GM12864 (cell line): ENCODE measurements at regions not wholly inside any gene's neighbourhood (a gene's known extent, or its start where the extent isn't known, plus 50 kb on each side); places are given as distances from the start of the nearest gene placed in this dataset.
A peak's percentile ranks its signal among the peaks of the same experiment; 100 is the strongest.

Experiments used
- DNase-seq: peaks from one replicate; pipeline ENCODE4 v3.0.0-alpha.2; 2011; ENCODE audit warnings: low read depth
- H3K4me3 ChIP-seq: 2 replicates; pipeline ENCODE4 v1.5.1; 2011; ENCODE audit warnings: mild to moderate bottlenecking, low read depth, low read length, control low read depth
- CTCF ChIP-seq: IDR thresholded peaks from 2 replicates; pipeline ENCODE4 v1.5.1; 2011; ENCODE audit warnings: low read depth, mild to moderate bottlenecking, moderate library complexity, low read length, control low read depth, inconsistent platforms; ENCODE audit errors: missing control alignments

DNA sequence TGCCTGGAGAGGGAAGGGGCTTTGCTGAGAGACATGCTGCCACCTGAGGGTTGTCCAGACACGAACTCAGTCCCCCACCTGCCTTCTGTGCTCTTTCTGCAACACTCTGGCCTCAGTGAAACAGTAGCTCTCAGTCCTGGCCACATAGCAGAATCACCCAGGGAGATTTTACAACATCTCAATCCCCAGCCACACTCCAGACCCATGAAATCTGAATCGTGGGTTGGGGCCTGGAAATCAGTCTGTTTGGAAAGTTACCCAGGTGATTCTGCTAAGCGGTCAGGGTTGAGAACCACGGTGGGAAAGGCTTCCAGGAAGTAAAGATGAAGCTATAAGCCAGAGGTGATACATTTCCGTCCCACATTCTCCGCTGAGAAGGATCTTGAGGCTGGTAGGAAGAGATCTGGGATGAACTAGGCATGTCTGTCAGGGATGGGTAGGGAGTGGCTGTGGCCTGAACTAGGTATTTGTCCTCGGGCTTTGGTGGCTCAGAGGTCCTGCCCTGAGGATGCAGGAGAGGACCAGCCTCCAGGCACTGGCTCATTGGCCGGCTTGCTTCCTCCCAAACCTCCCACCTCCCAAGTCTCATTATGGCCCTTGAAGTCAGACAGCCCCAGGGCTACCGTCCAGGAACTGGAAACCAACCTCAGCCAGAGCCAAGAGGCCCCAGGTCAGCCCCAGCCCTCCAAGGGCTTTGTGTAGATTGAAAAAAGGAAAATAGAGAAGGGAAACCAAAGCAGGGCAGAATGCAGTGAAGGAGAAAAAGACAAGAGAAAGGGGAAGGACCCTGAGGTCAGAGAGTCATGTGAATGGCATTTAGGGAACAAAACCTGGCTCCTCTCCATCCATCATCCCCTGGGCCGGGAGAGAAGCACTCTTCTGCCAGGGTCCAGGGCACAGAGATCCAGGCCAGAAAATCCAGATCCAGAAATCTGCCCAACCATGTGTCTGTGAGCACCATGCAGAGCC lies 119.6 kb downstream of the ZFP36L2 start:
- DNase-seq, result no peak
- TF ChIP-seq CTCF, result no peak
- H3K4me3 ChIP-seq, result no peak overlapping the region

DNA sequence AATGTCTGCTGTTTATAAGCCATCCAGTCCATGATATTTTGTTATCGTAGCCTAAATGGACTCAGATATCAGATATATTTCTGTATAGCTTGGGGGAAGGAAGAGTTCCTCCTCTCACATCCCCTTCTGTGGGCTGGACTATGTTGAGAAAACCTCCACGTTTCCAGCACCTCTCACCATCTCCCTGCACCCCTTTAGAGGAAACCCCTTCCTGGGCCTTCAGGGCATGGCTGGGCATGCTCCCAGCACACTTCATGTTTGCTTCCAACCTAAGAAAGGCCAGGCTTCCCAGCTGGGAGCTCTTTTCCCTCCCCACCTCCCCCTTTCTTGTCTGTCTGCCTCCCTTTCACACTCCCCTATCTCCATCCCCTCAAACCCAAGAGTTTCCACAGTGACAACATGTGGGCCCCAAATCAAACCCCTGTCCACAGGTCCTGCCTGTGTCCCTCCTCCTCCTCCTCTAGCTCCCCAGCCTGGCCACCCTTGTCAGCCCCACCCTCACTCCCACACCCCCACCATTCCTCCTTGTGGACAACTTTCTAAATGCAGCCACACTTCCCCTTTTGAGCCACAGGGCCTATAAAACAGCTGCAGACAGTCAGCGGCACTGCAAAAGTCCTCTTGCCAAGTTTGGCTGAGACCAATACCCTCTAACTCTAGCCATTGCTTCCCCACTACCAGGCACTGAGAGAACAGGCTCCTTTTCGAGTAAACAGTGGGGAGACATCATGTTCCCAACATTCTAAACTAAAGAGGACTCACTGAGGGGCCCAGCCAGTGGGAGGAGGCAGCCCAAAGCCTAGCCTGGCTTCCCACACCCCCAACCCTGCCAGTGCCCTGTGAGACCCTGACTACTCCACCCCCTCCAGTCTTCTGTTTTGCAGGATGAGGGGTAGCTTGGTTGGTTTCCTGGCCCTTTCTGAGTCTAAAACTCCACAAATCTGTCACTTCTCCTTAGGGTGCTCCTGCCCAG lies 120.5 kb downstream of the ZFP36L2 start:
- no peak overlapping the region for H3K4me3 ChIP-seq
- TF ChIP-seq CTCF, result peak; percentile 36
- peak; percentile 25 for DNase-seq

DNA sequence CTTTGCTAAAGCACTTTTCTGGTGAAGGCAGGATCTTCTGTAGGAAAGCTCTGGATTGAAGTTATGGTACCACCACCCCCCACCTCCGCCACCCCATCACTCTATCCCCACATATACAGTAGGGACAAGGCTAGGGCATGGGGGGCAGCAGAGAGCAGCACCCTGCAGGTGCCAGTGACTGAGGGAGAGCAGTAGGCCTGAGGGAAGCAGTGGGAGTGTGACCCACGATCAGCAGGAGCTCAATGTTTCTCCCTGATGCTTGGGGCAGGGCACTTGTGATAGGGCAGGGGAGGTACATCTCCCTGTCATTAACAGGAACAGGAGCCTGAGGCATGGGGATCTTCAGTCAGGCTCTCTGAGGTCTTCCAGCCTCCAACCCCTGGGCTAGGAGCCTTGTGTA lies 121.6 kb downstream of the ZFP36L2 start:
- TF ChIP-seq CTCF, result no peak
- no peak overlapping the region for H3K4me3 ChIP-seq
- no peak for DNase-seq

- no peak overlapping the region for H3K4me3 ChIP-seq
- DNase-seq, result no peak
- TF ChIP-seq CTCF, result no peak
Observed at GRCh38 chr2:43104106-43104505, 122.3 kb downstream of the ZFP36L2 start.

DNA sequence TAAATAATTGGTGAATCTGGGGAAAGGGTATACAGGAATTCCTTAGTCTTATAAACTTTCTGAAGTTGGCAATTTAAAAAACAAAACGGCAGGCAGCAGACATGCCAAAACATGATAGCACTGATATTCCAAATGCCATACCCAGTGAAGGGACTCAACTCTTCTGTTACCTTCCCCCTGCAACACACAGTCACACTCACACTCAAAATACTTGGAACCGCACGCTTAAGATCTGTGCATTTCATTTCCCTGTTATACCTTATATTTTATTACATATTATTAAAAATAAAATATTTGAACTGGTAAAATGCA lies 123.4 kb downstream of the ZFP36L2 start:
- H3K4me3 ChIP-seq, result no peak overlapping the region
- TF ChIP-seq CTCF, result no peak

GRCh38 chr2:43102366-43103092 lies 123.9 kb downstream of the ZFP36L2 start:
- no peak overlapping the region for H3K4me3 ChIP-seq
- no peak for TF ChIP-seq CTCF
- no peak for DNase-seq

More for the DNA sequence above, 123.4 kb downstream of the ZFP36L2 start:
- no peak for DNase-seq
